ENCODE measurements at regions not wholly inside any gene's neighbourhood (a gene's known extent, or its start where the extent isn't known, plus 50 kb on each side); places are given as distances from the start of the nearest gene placed in this dataset.

- TF ChIP-seq, protein P1, sequence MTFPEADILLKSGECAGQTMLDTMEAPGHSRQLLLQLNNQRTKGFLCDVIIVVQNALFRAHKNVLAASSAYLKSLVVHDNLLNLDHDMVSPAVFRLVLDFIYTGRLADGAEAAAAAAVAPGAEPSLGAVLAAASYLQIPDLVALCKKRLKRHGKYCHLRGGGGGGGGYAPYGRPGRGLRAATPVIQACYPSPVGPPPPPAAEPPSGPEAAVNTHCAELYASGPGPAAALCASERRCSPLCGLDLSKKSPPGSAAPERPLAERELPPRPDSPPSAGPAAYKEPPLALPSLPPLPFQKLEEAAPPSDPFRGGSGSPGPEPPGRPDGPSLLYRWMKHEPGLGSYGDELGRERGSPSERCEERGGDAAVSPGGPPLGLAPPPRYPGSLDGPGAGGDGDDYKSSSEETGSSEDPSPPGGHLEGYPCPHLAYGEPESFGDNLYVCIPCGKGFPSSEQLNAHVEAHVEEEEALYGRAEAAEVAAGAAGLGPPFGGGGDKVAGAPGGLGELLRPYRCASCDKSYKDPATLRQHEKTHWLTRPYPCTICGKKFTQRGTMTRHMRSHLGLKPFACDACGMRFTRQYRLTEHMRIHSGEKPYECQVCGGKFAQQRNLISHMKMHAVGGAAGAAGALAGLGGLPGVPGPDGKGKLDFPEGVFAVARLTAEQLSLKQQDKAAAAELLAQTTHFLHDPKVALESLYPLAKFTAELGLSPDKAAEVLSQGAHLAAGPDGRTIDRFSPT (tag by site-specific recombination; IDR thresholded peaks at IDR 0.05), result no peak
- TF ChIP-seq HOXA7 (CRISPR knock-in tag; IDR thresholded peaks at IDR 0.05; ENCODE audit: borderline replicate concordance) (no peak), ATF2 (tag by site-specific recombination; IDR thresholded peaks at IDR 0.05; ENCODE audit: low read depth) (no peak), ZNF184 (tag by site-specific recombination; IDR thresholded peaks at IDR 0.05) (no peak), ZNF707 (tag by site-specific recombination; IDR thresholded peaks at IDR 0.05) (no peak), KLF16 (tag by site-specific recombination; IDR thresholded peaks at IDR 0.05) (no peak), PRDM1 (tag by site-specific recombination; IDR thresholded peaks at IDR 0.05) (no peak), SALL2 (tag by site-specific recombination; IDR thresholded peaks at IDR 0.05; ENCODE audit: borderline replicate concordance) (no peak), ZNF518A (tag by site-specific recombination; conservative IDR thresholded peaks at IDR 0.05; ENCODE audit: low read depth) (no peak), BCL11A (tag by site-specific recombination; IDR thresholded peaks at IDR 0.05; ENCODE audit: low read depth) (no peak)
Measured at GRCh38 chr9:23590276-23591000, 235.6 kb downstream of the ELAVL2 start (continued).

- CTCF ChIA-PET, result interaction anchor here (0.6 kb wide), 1 partner anchor 152 kb away, joined by 5 read pairs; no protein-coding TSS in a partner anchor
- H3K27ac ChIP-seq (ENCODE audit: extremely low read depth, low read depth, low read length), result no peak overlapping the region
- POLR2A ChIA-PET, result no interaction called here
- H3K4me3 ChIP-seq (ENCODE audit: low read depth, low read length), result no peak overlapping the region
- TF ChIP-seq ZNF157 (tag by site-specific recombination; IDR thresholded peaks at IDR 0.05), result no peak
- TF ChIP-seq ZNF549 (tag by site-specific recombination; IDR thresholded peaks at IDR 0.05), result no peak
- TF ChIP-seq ZNF76 (tag by site-specific recombination; IDR thresholded peaks at IDR 0.05; ENCODE audit: borderline replicate concordance, low read depth), result no peak
- TF ChIP-seq SP3 (tag by site-specific recombination; IDR thresholded peaks at IDR 0.05), result no peak
- TF ChIP-seq ZNF223 (tag by site-specific recombination; IDR thresholded peaks at IDR 0.05), result no peak
- no peak for TF ChIP-seq IKZF3 (tag by site-specific recombination; IDR thresholded peaks at IDR 0.05)
- no peak for TF ChIP-seq ZNF561 (tag by site-specific recombination; IDR thresholded peaks at IDR 0.05; ENCODE audit: borderline replicate concordance)
- no peak for TF ChIP-seq PRDM4 (tag by site-specific recombination; IDR thresholded peaks at IDR 0.05)
- no peak for TF ChIP-seq ZNF624 (tag by site-specific recombination; IDR thresholded peaks at IDR 0.05)
- no peak for TF ChIP-seq GFI1B (tag by site-specific recombination; IDR thresholded peaks at IDR 0.05)
- TF ChIP-seq ZNF366 (tag by site-specific recombination; conservative IDR thresholded peaks at IDR 0.05), result no peak
- no peaks in the 10 kb centered on the region for H3K36me3 ChIP-seq (ENCODE audit: control insufficient read depth in 2 of 2, insufficient read depth in 1 of 2, low read length in 2 of 2)
- no peaks in the 10 kb centered on the region for H3K9me3 ChIP-seq (ENCODE audit: control insufficient read depth, insufficient read depth, low read depth, low read length)
- H3K4me1 ChIP-seq (ENCODE audit: control insufficient read depth, insufficient read depth, low read length), result no peaks in the 10 kb centered on the region
Measured at GRCh38 chr9:23594421-23594820, 231.6 kb downstream of the ELAVL2 start.
